OCI-LY3 (cell line): ENCODE measurements at regions not wholly inside any gene's neighbourhood (a gene's known extent, or its start where the extent isn't known, plus 50 kb on each side); places are given as distances from the start of the nearest gene placed in this dataset.

Experiments used
- H2AFZ ChIP-seq: fragments of 200-600, 300-600 bp; shearing (Covaris generic); 2 replicates; pipeline ENCODE4 v1.6.0; 2014; ENCODE audit warnings: antibody characterized with exemption, low read depth, low read length
- H3K27ac ChIP-seq: fragments of 200-600, 300-600 bp; sonication (generic); 2 replicates; pipeline ENCODE4 v1.5.1; 2014; ENCODE audit warnings: mild to moderate bottlenecking, low read length, moderate library complexity, mixed read lengths
- H3K27me3 ChIP-seq: fragments of 200-600, 300-600 bp; sonication (generic); 2 replicates; pipeline ENCODE4 v1.6.1; 2014; ENCODE audit warnings: low read depth, low read length, mixed read lengths
- H3K36me3 ChIP-seq: fragments of 200-600, 300-600 bp; sonication (generic); replicated peaks from 2 replicates; pipeline ENCODE3; 2014; ENCODE audit warnings: low read depth, low read length, mixed read lengths
- H3K4me1 ChIP-seq: fragments of 300-600, 200-600 bp; sonication (generic); 2 replicates; pipeline ENCODE4 v1.6.1; 2014; ENCODE audit warnings: low read length, mixed read lengths
- H3K4me2 ChIP-seq: fragments of 200-600, 300-600 bp; sonication (generic); 2 replicates; pipeline ENCODE4 v1.6.1; 2014; ENCODE audit warnings: low read length, mixed read lengths
- H3K4me3 ChIP-seq: fragments of 300-600, 200-600 bp; sonication (generic); 2 replicates; pipeline ENCODE4 v1.5.1; 2014; ENCODE audit warnings: antibody characterized with exemption, mild to moderate bottlenecking, low read length, moderate library complexity
- H3K79me2 ChIP-seq: fragments of 300-600, 200-600 bp; shearing (Covaris generic); 2 replicates; pipeline ENCODE4 v1.6.1; 2014; ENCODE audit warnings: mild to moderate bottlenecking, low read length, mixed read lengths
- H3K9ac ChIP-seq: fragments of 300-600, 200-600 bp; shearing (Covaris generic); 2 replicates; pipeline ENCODE4 v1.6.0; 2014; ENCODE audit warnings: mild to moderate bottlenecking, low read length, moderate library complexity
- H3K9me3 ChIP-seq: fragments of 200-600, 300-600 bp; shearing (Covaris generic); 2 replicates; pipeline ENCODE4 v1.6.1; 2014; ENCODE audit warnings: low read length, mixed read lengths; ENCODE audit not compliant: insufficient read depth
- H4K20me1 ChIP-seq: fragments of 200-600, 300-600 bp; sonication (generic); 2 replicates; pipeline ENCODE4 v1.6.1; 2016; ENCODE audit warnings: low read length, mixed read lengths; ENCODE audit not compliant: insufficient read depth
- CTCF ChIP-seq: fragments of 200-600, 300-600 bp; sonication (generic); IDR thresholded peaks from 2 replicates; pipeline ENCODE4 v1.5.1; 2014; ENCODE audit warnings: antibody characterized with exemption, low read length, low read depth
- EZH2phosphoT487 ChIP-seq: fragments of 200-600 bp; shearing (Covaris generic); IDR thresholded peaks from 2 replicates; pipeline ENCODE4 v1.6.1; 2018; ENCODE audit warnings: antibody characterized with exemption, mixed run types, low read depth

GRCh38 chr4:110675426-110675825, 52.5 kb upstream of the PITX2 start:
- Histone ChIP-seq H3K4me2 (no peak overlapping the region), H3K79me2 (no peaks in the 10 kb centered on the region), H4K20me1 (no peaks in the 10 kb centered on the region), H3K4me3 (no peak overlapping the region), H3K36me3 (no peaks in the 10 kb centered on the region), H3K9ac (no peak overlapping the region), H3K4me1 (no peaks in the 10 kb centered on the region), H3K9me3 (no peaks in the 10 kb centered on the region), H3K27me3 (no peaks in the 10 kb centered on the region; the same call in none of the 2 replicates), H3K27ac (no peak overlapping the region), H2AFZ (no peak overlapping the region)
- no peak for TF ChIP-seq EZH2phosphoT487
- TF ChIP-seq CTCF: no peak

GRCh38 chr4:110676241-110676640, 53.4 kb upstream of the PITX2 start:
- no peak overlapping the region for H3K27ac ChIP-seq
- H3K27me3 ChIP-seq: no peaks in the 10 kb centered on the region; the same call in none of the 2 replicates
- TF ChIP-seq CTCF (no peak), EZH2phosphoT487 (no peak)
- no peak overlapping the region for H2AFZ ChIP-seq
- H3K9ac ChIP-seq: no peak overlapping the region
- H3K4me1 ChIP-seq: no peaks in the 10 kb centered on the region
- H3K4me3 ChIP-seq: no peak overlapping the region
- H4K20me1 ChIP-seq: no peaks in the 10 kb centered on the region
- H3K9me3 ChIP-seq: no peaks in the 10 kb centered on the region
- H3K36me3 ChIP-seq: no peaks in the 10 kb centered on the region
- no peak overlapping the region for H3K4me2 ChIP-seq
- no peaks in the 10 kb centered on the region for H3K79me2 ChIP-seq

DNA sequence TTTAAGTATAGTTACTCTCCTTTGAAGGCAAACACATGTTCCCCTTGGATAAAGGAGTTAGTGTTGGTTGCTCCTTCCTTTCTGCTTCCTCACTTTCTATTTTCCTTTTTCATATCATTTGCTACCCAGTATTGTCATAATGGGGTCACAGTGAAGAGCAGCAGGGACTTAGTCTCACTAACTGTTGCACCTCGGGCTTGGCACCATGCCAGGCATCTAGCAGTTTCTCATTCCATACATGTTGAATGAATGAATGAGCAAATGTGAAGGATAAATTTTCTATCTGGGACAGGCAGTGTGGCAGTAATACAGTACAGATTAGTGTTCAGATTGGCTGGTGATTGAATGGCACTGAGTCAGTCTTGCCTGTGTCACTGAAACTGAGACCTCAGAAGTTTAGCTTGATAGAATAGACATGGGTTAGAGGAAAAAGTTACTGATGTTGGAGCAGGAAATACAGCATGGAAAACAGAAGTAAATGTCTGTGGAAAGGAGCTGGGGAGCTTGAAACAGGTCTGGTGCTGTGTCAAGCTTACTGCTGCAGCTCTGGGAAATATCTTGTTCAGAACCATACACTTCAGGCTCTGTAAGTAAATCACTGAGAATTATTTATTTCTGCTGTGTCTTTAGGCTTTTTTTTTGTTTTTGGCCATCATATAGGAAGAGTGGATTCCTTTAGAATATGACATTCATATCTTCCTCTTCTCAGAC, 55.8 kb upstream of the PITX2 start:
- no peaks in the 10 kb centered on the region for H4K20me1 ChIP-seq
- H3K4me1 ChIP-seq: no peaks in the 10 kb centered on the region
- H3K4me2 ChIP-seq: no peak overlapping the region
- H3K27me3 ChIP-seq: no peaks in the 10 kb centered on the region; the same call in none of the 2 replicates
- no peak overlapping the region for H2AFZ ChIP-seq
- H3K79me2 ChIP-seq: no peaks in the 10 kb centered on the region
- H3K27ac ChIP-seq: no peak overlapping the region
- TF ChIP-seq EZH2phosphoT487: no peak
- no peak overlapping the region for H3K9ac ChIP-seq
- H3K36me3 ChIP-seq: no peaks in the 10 kb centered on the region
- no peak overlapping the region for H3K4me3 ChIP-seq
- H3K9me3 ChIP-seq: no peaks in the 10 kb centered on the region

DNA sequence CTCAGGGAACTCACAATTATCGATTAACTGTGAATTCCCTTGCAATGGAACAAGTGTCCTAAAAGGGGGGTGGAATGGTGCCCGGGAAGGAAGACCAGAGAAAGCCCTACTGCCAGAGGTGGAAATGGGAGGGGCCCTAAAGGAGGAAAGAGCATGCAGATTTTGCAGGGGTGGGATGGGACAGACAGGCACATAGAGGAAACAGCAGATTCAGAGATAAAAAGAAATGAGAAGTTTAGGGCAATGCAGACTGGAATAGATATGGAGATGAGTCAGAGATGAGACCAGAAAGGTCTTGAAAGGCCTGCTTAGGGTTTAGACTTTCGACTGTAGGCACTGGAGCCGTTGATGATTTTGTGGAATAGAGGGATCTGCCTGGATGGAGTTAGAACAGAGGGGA, 57.4 kb upstream of the PITX2 start:
- TF ChIP-seq EZH2phosphoT487 (no peak), CTCF (no peak)
- H3K4me2 ChIP-seq: no peak overlapping the region
- H3K9ac ChIP-seq: no peak overlapping the region
- H4K20me1 ChIP-seq: no peaks in the 10 kb centered on the region
- no peak overlapping the region for H3K4me3 ChIP-seq
- H3K36me3 ChIP-seq: no peaks in the 10 kb centered on the region
- no peaks in the 10 kb centered on the region for H3K4me1 ChIP-seq
- no peak overlapping the region for H2AFZ ChIP-seq
- H3K9me3 ChIP-seq: no peaks in the 10 kb centered on the region
- no peaks in the 10 kb centered on the region for H3K79me2 ChIP-seq
- no peaks in the 10 kb centered on the region; the same call in none of the 2 replicates for H3K27me3 ChIP-seq
- no peak overlapping the region for H3K27ac ChIP-seq
